ENCODE measurements at regions not wholly inside any gene's neighbourhood (a gene's known extent, or its start where the extent isn't known, plus 50 kb on each side); places are given as distances from the start of the nearest gene placed in this dataset.

DNA sequence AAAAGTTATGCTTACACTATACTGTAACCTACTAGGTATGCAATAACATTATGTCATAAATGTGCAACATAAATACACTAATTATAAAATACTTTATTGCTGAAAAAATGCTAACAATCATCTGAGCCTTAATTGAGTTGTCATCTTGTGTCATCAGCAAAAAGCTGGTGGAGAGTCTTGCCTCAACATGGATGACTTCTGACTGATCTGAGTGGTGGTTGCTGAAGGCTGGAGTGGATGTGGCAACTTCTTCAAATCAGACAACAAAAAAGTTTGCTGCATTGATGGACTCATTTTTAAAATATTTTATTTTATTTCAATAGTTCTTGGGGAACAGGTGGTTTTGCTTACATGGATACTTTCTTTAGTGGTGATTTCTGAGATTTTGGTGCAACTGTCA, 93.9 kb upstream of the AMN1 start:
- Histone ChIP-seq H3K36me3 (no peaks in the 10 kb centered on the region), H3K4me3 (no peak overlapping the region), H3K27me3 (no peaks in the 10 kb centered on the region), H3K27ac (no peak overlapping the region), H3K4me1 (no peaks in the 10 kb centered on the region), H3K9me3 (peaks cover 0 to 12% of the 10 kb centered on the region in 2 donors)
- no peak for DNase-seq (ENCODE audit: low spot score)
- TF ChIP-seq CTCF (IDR thresholded peaks at IDR 0.05): no peak

- Histone ChIP-seq H3K4me1 (no peaks in the 10 kb centered on the region), H3K36me3 (no peaks in the 10 kb centered on the region), H3K27ac (no peak overlapping the region), H3K27me3 (no peaks in the 10 kb centered on the region), H3K9me3 (peaks cover 0 to 10% of the 10 kb centered on the region in 2 donors), H3K4me3 (no peak overlapping the region)
- DNase-seq (ENCODE audit: low spot score): no peak
- no peak for TF ChIP-seq CTCF (IDR thresholded peaks at IDR 0.05)
These were observed 92.7 kb upstream of the AMN1 start for GRCh38 chr12:31821484-31821883.

DNA sequence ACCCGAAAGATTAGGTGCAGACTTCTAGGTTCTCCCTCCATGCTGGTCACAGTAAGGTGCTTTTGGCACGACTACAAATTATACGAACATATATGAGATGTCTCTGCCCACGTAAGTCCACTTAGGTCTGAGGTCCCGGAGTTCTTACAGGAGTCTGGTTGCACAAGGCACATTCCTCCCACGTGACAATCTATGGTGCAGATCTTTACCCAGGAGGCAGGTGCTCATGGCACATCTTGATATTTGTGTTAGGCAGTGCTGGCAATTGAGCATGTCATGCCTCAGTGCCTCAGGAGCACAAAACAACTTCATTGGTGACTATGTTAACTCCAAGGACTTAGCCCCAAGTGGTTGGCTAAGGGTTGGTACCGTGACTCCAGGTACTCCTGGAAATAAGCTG, 92.0 kb upstream of the AMN1 start:
- DNase-seq (ENCODE audit: low spot score): no peak
- Histone ChIP-seq H3K9me3 (peaks cover 0 to 4% of the 10 kb centered on the region in 2 donors), H3K4me3 (no peak overlapping the region), H3K27me3 (no peaks in the 10 kb centered on the region), H3K36me3 (no peaks in the 10 kb centered on the region), H3K4me1 (no peaks in the 10 kb centered on the region), H3K27ac (no peak overlapping the region)
- TF ChIP-seq CTCF (IDR thresholded peaks at IDR 0.05): no peak

GRCh38 chr12:31819427-31819826, 90.6 kb upstream of the AMN1 start:
- no peaks in the 10 kb centered on the region for H3K9me3 ChIP-seq
- no peak overlapping the region for H3K4me3 ChIP-seq
- H3K4me1 ChIP-seq: no peaks in the 10 kb centered on the region
- H3K27ac ChIP-seq: no peak overlapping the region
- H3K36me3 ChIP-seq: no peaks in the 10 kb centered on the region
- no peaks in the 10 kb centered on the region for H3K27me3 ChIP-seq
- DNase-seq (ENCODE audit: low spot score): no peak
- TF ChIP-seq CTCF (IDR thresholded peaks at IDR 0.05): no peak

DNA sequence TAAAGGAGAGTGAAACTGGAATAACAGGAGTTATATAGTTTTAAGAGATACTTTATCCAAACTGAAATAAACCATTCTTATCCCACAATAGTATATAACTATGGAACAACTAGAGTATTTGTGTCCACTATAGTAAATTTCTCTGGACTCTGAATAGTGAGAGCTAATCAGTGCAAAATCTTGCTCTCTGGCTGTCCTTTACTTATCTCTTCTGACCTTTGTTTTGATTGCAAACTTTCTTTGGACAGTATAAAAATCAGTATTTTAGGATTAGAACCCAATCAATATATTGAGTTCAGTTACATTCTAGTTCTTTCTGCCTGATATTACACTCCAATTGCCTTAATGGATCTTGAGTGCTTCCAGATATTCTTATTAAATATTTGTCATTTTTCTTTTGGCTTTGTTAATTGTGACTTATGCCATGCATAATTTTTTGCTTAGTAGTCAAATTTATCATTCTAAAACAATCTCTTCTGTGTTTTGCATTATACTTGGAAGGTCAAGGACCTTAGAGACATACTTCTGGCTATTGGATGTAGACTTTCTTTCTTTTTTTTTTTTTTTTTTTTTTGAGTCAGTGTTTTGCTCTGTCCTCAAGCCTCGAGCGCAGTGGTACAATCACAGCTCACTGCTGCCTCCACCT, 89.9 kb upstream of the AMN1 start:
- H3K27ac ChIP-seq: no peak overlapping the region
- no peak for TF ChIP-seq CTCF (IDR thresholded peaks at IDR 0.05)
- H3K4me1 ChIP-seq: no peaks in the 10 kb centered on the region
- no peaks in the 10 kb centered on the region for H3K9me3 ChIP-seq
- H3K4me3 ChIP-seq: no peak overlapping the region
- DNase-seq (ENCODE audit: low spot score): no peak
- H3K36me3 ChIP-seq: no peaks in the 10 kb centered on the region
- H3K27me3 ChIP-seq: no peaks in the 10 kb centered on the region

- no peak for DNase-seq (ENCODE audit: low spot score)
- Histone ChIP-seq H3K27me3 (no peaks in the 10 kb centered on the region), H3K9me3 (no peaks in the 10 kb centered on the region), H3K4me1 (no peaks in the 10 kb centered on the region), H3K36me3 (no peaks in the 10 kb centered on the region), H3K27ac (no peak overlapping the region), H3K4me3 (no peak overlapping the region)
- TF ChIP-seq CTCF (IDR thresholded peaks at IDR 0.05): no peak
These were observed 88.3 kb upstream of the AMN1 start for GRCh38 chr12:31817120-31817519.
